Sigmoid colon (tissue), 4 donors: ENCODE measurements at regions not wholly inside any gene's neighbourhood (a gene's known extent, or its start where the extent isn't known, plus 50 kb on each side); places are given as distances from the start of the nearest gene placed in this dataset.

Experiments
- CTCF ChIP-seq, 4 experiments: fragments of 450-650 bp in 3 of 4; fragments of 200-600 bp in 1 of 4; IDR thresholded peaks; one replicate each; pipeline ENCODE4 v1.5.1; 2016 to 2019; ENCODE audit warnings: antibody characterized with exemption in 4 of 4, mild to moderate bottlenecking in 3 of 4, moderate library complexity in 2 of 4
- EP300 ChIP-seq, 4 donors: sonication (generic); formaldehyde crosslinking; IDR thresholded peaks; one replicate each; pipeline ENCODE4 v1.6.1; 2017; ENCODE audit warnings: antibody characterized with exemption in 4 of 4
- POLR2A ChIP-seq, 2 donors: fragments of 450-650 bp; IDR thresholded peaks; one replicate each; pipeline ENCODE4 v1.6.1; 2016; ENCODE audit warnings: antibody characterized with exemption in 2 of 2, mild to moderate bottlenecking in 2 of 2, moderate library complexity in 2 of 2
- POLR2AphosphoS5 ChIP-seq, 4 donors: sonication (generic); formaldehyde crosslinking; IDR thresholded peaks; one replicate each; pipeline ENCODE4 v1.6.1; 2017; ENCODE audit warnings: antibody characterized with exemption in 4 of 4

- no peak for TF ChIP-seq POLR2A (IDR thresholded peaks at IDR 0.05)
- TF ChIP-seq CTCF (IDR thresholded peaks at IDR 0.05) = no peak
- TF ChIP-seq EP300 (IDR thresholded peaks at IDR 0.05) = no peak
- TF ChIP-seq POLR2AphosphoS5 (IDR thresholded peaks at IDR 0.05) = no peak
These were observed 316.6 kb upstream of the BOD1L1 start for GRCh38 chr4:13944095-13944511.
